ENCODE measurements at regions not wholly inside any gene's neighbourhood (a gene's known extent, or its start where the extent isn't known, plus 50 kb on each side); places are given as distances from the start of the nearest gene placed in this dataset.

DNA sequence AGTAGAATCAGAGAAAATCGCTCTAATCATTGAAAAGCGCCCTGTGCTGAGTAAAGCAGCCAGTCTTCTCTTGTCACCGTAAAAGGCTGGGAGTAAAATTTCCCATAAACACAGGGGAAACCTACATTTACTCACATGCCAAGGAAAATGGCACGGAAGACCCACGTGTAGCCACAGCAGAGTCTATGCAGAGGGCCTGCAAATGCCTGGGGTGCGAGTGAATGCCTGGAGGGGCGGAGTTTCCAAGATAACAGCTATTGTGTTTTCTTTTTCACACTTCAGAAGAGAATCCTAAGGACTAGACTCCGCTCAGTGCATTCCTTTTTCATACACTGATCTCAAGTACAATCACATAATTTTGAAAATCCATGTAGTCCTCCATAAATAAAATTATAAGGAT, 159.9 kb upstream of the FOXN3 start:
- Histone ChIP-seq H3K9me3 (no peaks in the 10 kb centered on the region), H3K27ac (peak overlapping the region; percentile 76), H3K36me3 (peaks cover 0 to 5% (median 0%) of the 10 kb centered on the region in 3 donors), H3K4me3 (peak overlapping the region; percentile 32 to 39), H3K27me3 (no peaks in the 10 kb centered on the region), H3K4me1 (peaks cover 0 to 48% (median 12%) of the 10 kb centered on the region in 4 donors)
- DNase-seq = no peak
- TF ChIP-seq, protein P1, sequence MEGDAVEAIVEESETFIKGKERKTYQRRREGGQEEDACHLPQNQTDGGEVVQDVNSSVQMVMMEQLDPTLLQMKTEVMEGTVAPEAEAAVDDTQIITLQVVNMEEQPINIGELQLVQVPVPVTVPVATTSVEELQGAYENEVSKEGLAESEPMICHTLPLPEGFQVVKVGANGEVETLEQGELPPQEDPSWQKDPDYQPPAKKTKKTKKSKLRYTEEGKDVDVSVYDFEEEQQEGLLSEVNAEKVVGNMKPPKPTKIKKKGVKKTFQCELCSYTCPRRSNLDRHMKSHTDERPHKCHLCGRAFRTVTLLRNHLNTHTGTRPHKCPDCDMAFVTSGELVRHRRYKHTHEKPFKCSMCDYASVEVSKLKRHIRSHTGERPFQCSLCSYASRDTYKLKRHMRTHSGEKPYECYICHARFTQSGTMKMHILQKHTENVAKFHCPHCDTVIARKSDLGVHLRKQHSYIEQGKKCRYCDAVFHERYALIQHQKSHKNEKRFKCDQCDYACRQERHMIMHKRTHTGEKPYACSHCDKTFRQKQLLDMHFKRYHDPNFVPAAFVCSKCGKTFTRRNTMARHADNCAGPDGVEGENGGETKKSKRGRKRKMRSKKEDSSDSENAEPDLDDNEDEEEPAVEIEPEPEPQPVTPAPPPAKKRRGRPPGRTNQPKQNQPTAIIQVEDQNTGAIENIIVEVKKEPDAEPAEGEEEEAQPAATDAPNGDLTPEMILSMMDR (IDR thresholded peaks at IDR 0.05) = no peak
- intact Hi-C loops (cut with DNase I; ENCODE audit: low total_unique reads) = no loop called here

DNA sequence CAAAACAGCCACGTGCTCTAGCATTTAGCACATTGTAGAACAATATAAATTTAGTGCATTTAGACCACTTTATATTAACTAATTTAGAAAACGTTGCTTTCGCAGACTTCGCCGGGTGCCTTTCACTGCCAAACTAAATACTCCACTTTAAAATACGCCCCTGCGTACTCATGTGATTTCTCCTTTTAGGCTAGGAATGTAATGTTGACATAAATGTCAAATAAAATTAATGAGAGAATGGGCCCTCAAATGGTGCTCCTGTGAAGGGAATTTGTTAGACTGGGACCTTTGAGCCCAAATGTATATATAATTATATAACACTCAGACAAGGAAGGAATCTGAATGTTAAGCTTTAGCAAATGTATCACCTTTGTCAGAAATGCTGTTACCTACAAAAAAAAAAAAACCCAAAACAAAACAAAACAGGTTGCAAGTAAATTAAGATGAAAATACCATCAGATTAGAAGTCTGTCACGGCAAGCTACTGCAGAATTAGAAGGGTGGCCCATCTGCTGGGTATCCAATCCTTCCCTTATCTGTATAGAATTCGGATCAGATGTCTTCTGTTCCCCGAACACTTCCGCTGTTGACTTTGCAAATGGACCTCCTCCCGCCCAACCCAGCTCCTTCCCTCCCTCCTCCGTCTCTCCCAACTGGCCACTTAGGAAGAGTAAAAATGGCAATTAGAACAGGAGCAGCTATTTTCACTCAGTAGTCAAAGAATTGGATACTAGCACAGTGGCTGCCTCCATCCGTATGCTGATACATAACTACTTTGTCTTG, 159.3 kb upstream of the FOXN3 start:
- peaks cover 0 to 5% (median 0%) of the 10 kb centered on the region in 3 donors for H3K36me3 ChIP-seq
- H3K4me1 ChIP-seq = peaks cover 0 to 48% (median 12%) of the 10 kb centered on the region in 4 donors
- H3K9me3 ChIP-seq = no peaks in the 10 kb centered on the region
- H3K27ac ChIP-seq = peak overlapping the region; percentile 76
- peak overlapping the region; percentile 32 to 39 for H3K4me3 ChIP-seq
- H3K27me3 ChIP-seq = no peaks in the 10 kb centered on the region
- no peak for DNase-seq
- TF ChIP-seq, protein P1 (IDR thresholded peaks at IDR 0.05) = no peak
- intact Hi-C loops (cut with DNase I; ENCODE audit: low total_unique reads) = no loop called here

DNA sequence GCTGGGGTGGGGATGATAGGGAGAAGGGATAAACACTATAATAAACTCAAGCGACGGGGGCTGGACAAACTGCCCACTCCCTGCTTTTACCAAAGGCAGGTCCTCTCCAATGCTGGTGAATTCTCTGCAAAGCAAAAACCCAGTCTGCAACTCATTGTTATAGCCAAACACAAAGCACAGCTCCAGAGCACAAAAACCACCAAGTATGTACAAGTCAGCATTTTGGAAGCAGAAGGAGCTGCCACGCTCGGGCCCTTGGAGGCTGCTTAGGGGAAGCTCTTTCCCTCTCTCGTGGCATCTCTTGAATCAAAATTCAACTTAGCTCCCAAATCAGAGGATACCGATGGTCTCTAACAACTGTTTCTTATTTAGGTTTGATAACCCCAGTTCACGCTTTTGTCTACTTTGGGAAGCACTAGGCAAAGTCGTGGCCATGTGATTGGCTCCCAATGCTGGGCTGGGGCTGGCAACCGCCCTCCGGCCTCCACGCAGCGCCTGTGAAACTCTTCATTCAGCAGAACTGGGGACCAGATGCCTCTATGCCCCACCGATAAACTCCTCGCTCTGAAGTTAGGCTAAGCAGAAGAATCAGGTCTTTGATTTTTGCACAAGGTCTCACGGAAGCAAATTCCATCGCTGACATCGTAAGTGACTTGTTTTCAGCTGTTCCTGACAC, 158.5 kb upstream of the FOXN3 start:
- Histone ChIP-seq H3K4me1 (peaks cover 0 to 48% (median 12%) of the 10 kb centered on the region in 4 donors), H3K9me3 (no peaks in the 10 kb centered on the region), H3K27me3 (no peaks in the 10 kb centered on the region), H3K36me3 (no peaks in the 10 kb centered on the region), H3K4me3 (peak overlapping the region; percentile 32 to 39), H3K27ac (peak overlapping the region; percentile 76)
- DNase-seq = peak in 1 of 2 donors; percentile 52
- TF ChIP-seq, protein P1 (IDR thresholded peaks at IDR 0.05) = no peak
- intact Hi-C loops (cut with DNase I; ENCODE audit: low total_unique reads) = no loop called here

DNA sequence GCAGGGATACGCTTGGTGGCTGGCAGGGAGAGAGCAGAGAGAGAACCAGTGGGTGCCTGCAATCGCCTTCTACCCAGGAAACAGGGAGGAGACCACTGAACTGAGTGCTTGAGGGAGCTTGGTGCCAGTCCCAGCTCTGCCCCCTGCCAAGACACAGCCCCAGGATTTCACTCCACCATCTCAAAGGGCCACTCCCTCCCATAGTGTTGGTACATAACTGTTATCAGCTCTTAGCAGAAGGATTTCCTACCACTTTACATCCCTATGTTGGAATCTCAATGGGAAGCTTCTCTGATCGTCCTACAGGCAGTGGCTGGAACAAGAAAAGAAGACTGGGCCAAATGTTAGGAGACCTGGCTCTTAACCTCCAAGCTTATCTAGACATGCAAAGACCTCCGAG, 157.4 kb upstream of the FOXN3 start:
- H3K4me3 ChIP-seq = no peak overlapping the region
- no peaks in the 10 kb centered on the region for H3K9me3 ChIP-seq
- TF ChIP-seq, protein P1 (IDR thresholded peaks at IDR 0.05) = no peak
- H3K36me3 ChIP-seq = no peaks in the 10 kb centered on the region
- intact Hi-C loops (cut with DNase I; ENCODE audit: low total_unique reads) = no loop called here
- no peaks in the 10 kb centered on the region for H3K27me3 ChIP-seq
- peak overlapping the region in 1 of 2 donors; percentile 76 for H3K27ac ChIP-seq
- peaks cover 0 to 48% (median 12%) of the 10 kb centered on the region in 4 donors for H3K4me1 ChIP-seq
- DNase-seq = no peak

DNA sequence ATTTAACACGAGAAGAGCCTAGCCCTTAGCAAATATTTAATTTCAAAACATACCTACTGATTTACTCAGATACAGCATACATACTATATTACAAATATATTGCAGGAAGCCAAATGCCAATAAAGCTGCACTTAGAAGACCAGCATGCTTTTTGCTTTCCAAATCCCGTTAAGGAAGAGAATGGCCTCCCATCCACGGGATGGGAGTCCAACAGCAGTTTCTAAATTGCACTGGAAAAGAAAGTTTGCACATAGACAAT, 156.3 kb upstream of the FOXN3 start:
- TF ChIP-seq, protein P1 (IDR thresholded peaks at IDR 0.05) = no peak
- H3K27ac ChIP-seq = no peak overlapping the region
- H3K4me3 ChIP-seq = no peak overlapping the region
- intact Hi-C loops (cut with DNase I; ENCODE audit: low total_unique reads) = no loop called here
- H3K36me3 ChIP-seq = no peaks in the 10 kb centered on the region
- no peaks in the 10 kb centered on the region for H3K9me3 ChIP-seq
- DNase-seq = no peak
- H3K4me1 ChIP-seq = peaks cover 0 to 43% (median 9%) of the 10 kb centered on the region in 4 donors
- no peaks in the 10 kb centered on the region for H3K27me3 ChIP-seq

All from tibial artery (tissue), 4 donors.